Smooth muscle cell (in vitro differentiated cells): ENCODE measurements at regions not wholly inside any gene's neighbourhood (a gene's known extent, or its start where the extent isn't known, plus 50 kb on each side); places are given as distances from the start of the nearest gene placed in this dataset.

Experiments used
- DNase-seq: peaks from one replicate; lab custom pipeline; 2025; ENCODE audit not compliant: unreplicated experiment; lab: John Stamatoyannopoulos, UW
- H2AFZ ChIP-seq: fragments of 200-600 bp; sonication (generic); 2 replicates; pipeline ENCODE4 v1.6.0; 2016; ENCODE audit warnings: antibody characterized with exemption, low read depth, mild to moderate bottlenecking
- H3F3A ChIP-seq: fragments of 200-600 bp; sonication (generic); 2 replicates; pipeline ENCODE4 v1.6.0; 2017; ENCODE audit warnings: antibody characterized with exemption, low read depth
- H3K27ac ChIP-seq: fragments of 200-600 bp; sonication (generic); 2 replicates; pipeline ENCODE4 v1.5.1; 2016; ENCODE audit warnings: low read depth, mild to moderate bottlenecking
- H3K27me3 ChIP-seq: fragments of 200-600 bp; sonication (generic); 2 replicates; pipeline ENCODE4 v1.6.1; 2016; ENCODE audit warnings: low read depth, mild to moderate bottlenecking
- H3K36me3 ChIP-seq: fragments of 200-600 bp; sonication (generic); 2 replicates; pipeline ENCODE4 v1.5.1; 2016; ENCODE audit warnings: low read depth
- H3K4me1 ChIP-seq: fragments of 200-600 bp; sonication (generic); 2 replicates; pipeline ENCODE4 v1.5.1; 2016; ENCODE audit warnings: low read depth
- H3K4me2 ChIP-seq: fragments of 200-600 bp; sonication (generic); 2 replicates; pipeline ENCODE4 v1.6.0; 2016; ENCODE audit warnings: mild to moderate bottlenecking
- H3K4me3 ChIP-seq: fragments of 200-600 bp; sonication (generic); 2 replicates; pipeline ENCODE4 v1.5.1; 2016; ENCODE audit warnings: mild to moderate bottlenecking
- H3K79me2 ChIP-seq: fragments of 200-600 bp; sonication (generic); 2 replicates; pipeline ENCODE4 v1.6.0; 2016; ENCODE audit warnings: low read depth, mild to moderate bottlenecking
- H3K9ac ChIP-seq: fragments of 200-600 bp; sonication (generic); 2 replicates; pipeline ENCODE4 v1.6.0; 2016; ENCODE audit warnings: low read depth
- H3K9me3 ChIP-seq: fragments of 200-600 bp; sonication (generic); replicated peaks from 2 replicates; pipeline ENCODE4 v1.5.1; 2016; ENCODE audit warnings: low read depth
- H4K20me1 ChIP-seq: fragments of 200-600 bp; sonication (generic); 2 replicates; pipeline ENCODE4 v1.6.0; 2016; ENCODE audit warnings: low read depth
- CTCF ChIP-seq: fragments of 200-600 bp; sonication (generic); IDR thresholded peaks from 2 replicates; pipeline ENCODE4 v1.5.1; 2017; ENCODE audit warnings: borderline replicate concordance, mild to moderate bottlenecking, antibody characterized with exemption; ENCODE audit not compliant: insufficient read depth, poor library complexity, severe bottlenecking
- WGBS: methylation state at CpG from one replicate; pipeline ENCODE4 v1.1.7; 2016; ENCODE audit warnings: low lambda C conversion rate; 5-methylcytosine and 5-hydroxymethylcytosine counted together

- no peaks in the 10 kb centered on the region for H3K79me2 ChIP-seq
Observed at GRCh38 chr15:99504071-99504822, 61.5 kb upstream of the MEF2A start.

GRCh38 chr15:99504823-99505551, 60.8 kb upstream of the MEF2A start:
- no peak overlapping the region for H3K27ac ChIP-seq
- no peaks in the 10 kb centered on the region for H3K9me3 ChIP-seq
- no peak for TF ChIP-seq CTCF
- no peak overlapping the region for H2AFZ ChIP-seq
- no peaks in the 10 kb centered on the region for H4K20me1 ChIP-seq
- no peaks in the 10 kb centered on the region for H3K36me3 ChIP-seq
- no peaks in the 10 kb centered on the region for H3K79me2 ChIP-seq
- H3K4me1 ChIP-seq = no peaks in the 10 kb centered on the region
- no peak for DNase-seq
- 80% methylated on average over 8 of the region's 8 CpGs for WGBS
- H3K4me2 ChIP-seq = no peak overlapping the region
- no peak overlapping the region for H3K4me3 ChIP-seq
- H3K9ac ChIP-seq = no peak overlapping the region
- H3K27me3 ChIP-seq = no peaks in the 10 kb centered on the region
- no peaks in the 10 kb centered on the region for H3F3A ChIP-seq

More at GRCh38 chr15:99504071-99504822, 61.5 kb upstream of the MEF2A start:
- 98% methylated on average over 9 of the region's 9 CpGs for WGBS
- H4K20me1 ChIP-seq = no peaks in the 10 kb centered on the region
- H3K4me3 ChIP-seq = no peak overlapping the region
- no peak for TF ChIP-seq CTCF
- no peak overlapping the region for H2AFZ ChIP-seq
- no peaks in the 10 kb centered on the region for H3K27me3 ChIP-seq
- no peak overlapping the region for H3K9ac ChIP-seq
- H3K27ac ChIP-seq = no peak overlapping the region
- H3K4me2 ChIP-seq = no peak overlapping the region
- no peaks in the 10 kb centered on the region for H3K36me3 ChIP-seq
- no peak for DNase-seq
- no peaks in the 10 kb centered on the region for H3K4me1 ChIP-seq
- H3K9me3 ChIP-seq = no peaks in the 10 kb centered on the region
- no peaks in the 10 kb centered on the region for H3F3A ChIP-seq

GRCh38 chr15:99506399-99506798, 59.4 kb upstream of the MEF2A start:
- Histone ChIP-seq H3K9ac (no peak overlapping the region), H3K27ac (no peak overlapping the region), H3K4me1 (no peaks in the 10 kb centered on the region), H3K79me2 (no peaks in the 10 kb centered on the region), H3K4me3 (no peak overlapping the region), H4K20me1 (no peaks in the 10 kb centered on the region), H2AFZ (no peak overlapping the region), H3K9me3 (no peaks in the 10 kb centered on the region), H3F3A (no peaks in the 10 kb centered on the region), H3K36me3 (no peaks in the 10 kb centered on the region), H3K27me3 (no peaks in the 10 kb centered on the region), H3K4me2 (no peak overlapping the region)
- no peak for TF ChIP-seq CTCF
- DNase-seq = no peak
- WGBS = 76% methylated on average over 3 of the region's 3 CpGs
